SK-N-MC (cell line): ENCODE measurements at regions not wholly inside any gene's neighbourhood (a gene's known extent, or its start where the extent isn't known, plus 50 kb on each side); places are given as distances from the start of the nearest gene placed in this dataset.

Experiments
- EZH2 ChIP-seq: fragments of 200-600 bp; sonication (generic); IDR thresholded peaks from one replicate; pipeline ENCODE4 v1.6.1; 2017; ENCODE audit warnings: antibody characterized with exemption
- FOXP2 ChIP-seq: optimal IDR thresholded peaks from 2 replicates; pipeline ENCODE3; 2011; ENCODE audit warnings: mild to moderate bottlenecking, moderate library complexity; ENCODE audit not compliant: insufficient read depth; ENCODE audit errors: extremely low read length, control extremely low read depth
- POLR2AphosphoS5 ChIP-seq: IDR thresholded peaks from 2 replicates; pipeline ENCODE4 v1.6.1; 2012; ENCODE audit warnings: mild to moderate bottlenecking, low read depth, low read length, borderline replicate concordance

DNA sequence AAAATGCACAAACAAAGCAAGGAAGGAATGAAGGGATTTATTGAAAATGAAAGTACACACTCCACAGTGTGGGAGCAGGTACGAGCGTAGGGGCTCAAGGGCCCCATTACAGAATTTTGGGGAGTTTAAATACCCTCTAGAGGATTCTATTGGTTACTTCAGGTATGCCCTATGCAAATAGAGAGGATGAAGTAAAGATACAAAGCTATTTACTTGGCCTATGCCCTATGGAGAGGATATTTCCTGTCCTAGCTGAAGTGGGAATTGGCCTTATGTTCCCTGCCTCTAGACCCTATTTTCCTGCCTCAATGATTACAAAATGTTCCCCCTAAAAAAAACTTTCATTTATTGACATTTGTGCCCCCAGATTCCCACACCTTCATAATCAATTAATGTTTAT is 59.7 kb upstream of the ASIP start:
- TF ChIP-seq POLR2AphosphoS5 (no peak), EZH2 (no peak), FOXP2 (no peak)
